KG1 (cell line): ENCODE measurements at regions not wholly inside any gene's neighbourhood (a gene's known extent, or its start where the extent isn't known, plus 50 kb on each side); places are given as distances from the start of the nearest gene placed in this dataset.
"Not testable (repeated sequence)": the region's sequence is repeated elsewhere in the genome, so short reads cannot be mapped to it uniquely, and the experiment has no call there.

Experiments
- DNase-seq: peaks from one replicate; lab custom pipeline; 2025; lab: John Stamatoyannopoulos, UW

GRCh38 chr3:3902161-3902560, 102.9 kb downstream of the LRRN1 start:
- no peak for DNase-seq

GRCh38 chr3:3906171-3906570, 106.9 kb downstream of the LRRN1 start:
- no peak for DNase-seq

GRCh38 chr3:3907023-3907422, 107.8 kb downstream of the LRRN1 start:
- no peak for DNase-seq

GRCh38 chr3:3918763-3919162, 119.5 kb downstream of the LRRN1 start:
- no peak for DNase-seq

- DNase-seq = no peak
These were observed 120.1 kb downstream of the LRRN1 start for GRCh38 chr3:3919316-3919715.

GRCh38 chr3:3923619-3924018, 124.4 kb downstream of the LRRN1 start:
- no peak for DNase-seq

GRCh38 chr3:3927198-3927597, 128.0 kb downstream of the LRRN1 start:
- no peak for DNase-seq

- DNase-seq = no peak
These were observed 128.7 kb downstream of the LRRN1 start for GRCh38 chr3:3927965-3928364.

- DNase-seq = not testable (repeated sequence)
These were observed 142.1 kb downstream of the LRRN1 start for GRCh38 chr3:3941380-3941779.

GRCh38 chr3:3951071-3951470, 151.8 kb downstream of the LRRN1 start:
- DNase-seq = no peak

- no peak for DNase-seq
These were observed 152.3 kb downstream of the LRRN1 start for GRCh38 chr3:3951501-3951900.

- not testable (repeated sequence) for DNase-seq
These were observed 163.6 kb downstream of the LRRN1 start for GRCh38 chr3:3962867-3963266.

- no peak for DNase-seq
These were observed 184.8 kb downstream of the LRRN1 start for GRCh38 chr3:3984053-3984452.

GRCh38 chr3:3991598-3991997, 192.4 kb downstream of the LRRN1 start:
- no peak for DNase-seq

- DNase-seq = no peak
These were observed 193.2 kb downstream of the LRRN1 start for GRCh38 chr3:3992312-3992874.

- DNase-seq = peak; percentile 33
These were observed 199.1 kb downstream of the LRRN1 start for GRCh38 chr3:3998140-3998922.

GRCh38 chr3:3999340-3999739, 200.1 kb downstream of the LRRN1 start:
- DNase-seq = not testable (repeated sequence)

- no peak for DNase-seq
These were observed 202.7 kb downstream of the LRRN1 start for GRCh38 chr3:4001976-4002375.

- DNase-seq = no peak
These were observed 207.1 kb downstream of the LRRN1 start for GRCh38 chr3:4006288-4006687.

GRCh38 chr3:4008205-4008604, 209.0 kb downstream of the LRRN1 start:
- DNase-seq = no peak

- no peak for DNase-seq
These were observed 211.9 kb downstream of the LRRN1 start for GRCh38 chr3:4011166-4011565.

GRCh38 chr3:4015426-4015825, 216.2 kb downstream of the LRRN1 start:
- DNase-seq = no peak

- DNase-seq = no peak
These were observed 220.3 kb downstream of the LRRN1 start for GRCh38 chr3:4019501-4019900.

GRCh38 chr3:4021162-4021561, 221.9 kb downstream of the LRRN1 start:
- DNase-seq = no peak
